ENCODE measurements at regions not wholly inside any gene's neighbourhood (a gene's known extent, or its start where the extent isn't known, plus 50 kb on each side); places are given as distances from the start of the nearest gene placed in this dataset.
A peak's percentile ranks its signal among the peaks of the same experiment; 100 is the strongest.

- Histone ChIP-seq H3K9me3 (ENCODE audit: control insufficient read depth in 2 of 3, low read length in 3 of 3) (no peaks in the 10 kb centered on the region), H3K27me3 (ENCODE audit: control insufficient read depth in 2 of 2, insufficient read depth in 2 of 2, low read length in 2 of 2) (no peaks in the 10 kb centered on the region), H3K4me3 (ENCODE audit: low read length) (no peak overlapping the region), H3K27ac (ENCODE audit: low read depth, low read length) (no peak overlapping the region), H3K4me1 (ENCODE audit: control insufficient read depth in 2 of 2, insufficient read depth in 2 of 2, low read length in 2 of 2) (peaks cover 0 to 11% of the 10 kb centered on the region in 2 donors), H3K36me3 (ENCODE audit: control insufficient read depth in 2 of 3, insufficient read depth in 3 of 3, low read length in 3 of 3) (no peaks in the 10 kb centered on the region)
- POLR2A ChIA-PET, result interaction anchor here (0.6 kb wide), 2 partner anchors 15 to 93 kb away, joined by 3 read pairs; no protein-coding TSS in a partner anchor
- H3K4me1 Mint-ChIP-seq, result peaks cover 11 to 22% (median 19%) of the 10 kb centered on the region in 7 donors
- intact Hi-C loops (cut with micrococcal nuclease), result no loop called here
- H3K4me3 Mint-ChIP-seq, result no peak overlapping the region
- no peak overlapping the region for H3K27ac Mint-ChIP-seq
- H3K27me3 Mint-ChIP-seq, result peaks cover 0 to 3% (median 0%) of the 10 kb centered on the region in 5 donors
- ATAC-seq (no peak), DNase-seq (no peak)
- H3K36me3 Mint-ChIP-seq, result no peaks in the 10 kb centered on the region
- peaks cover 0 to 1% (median 0%) of the 10 kb centered on the region in 11 donors for H3K9me3 Mint-ChIP-seq
- CTCF ChIA-PET, result no interaction called here
Measured at GRCh38 chr4:184550476-184550875, 76.1 kb upstream of the IRF2 start.

DNA sequence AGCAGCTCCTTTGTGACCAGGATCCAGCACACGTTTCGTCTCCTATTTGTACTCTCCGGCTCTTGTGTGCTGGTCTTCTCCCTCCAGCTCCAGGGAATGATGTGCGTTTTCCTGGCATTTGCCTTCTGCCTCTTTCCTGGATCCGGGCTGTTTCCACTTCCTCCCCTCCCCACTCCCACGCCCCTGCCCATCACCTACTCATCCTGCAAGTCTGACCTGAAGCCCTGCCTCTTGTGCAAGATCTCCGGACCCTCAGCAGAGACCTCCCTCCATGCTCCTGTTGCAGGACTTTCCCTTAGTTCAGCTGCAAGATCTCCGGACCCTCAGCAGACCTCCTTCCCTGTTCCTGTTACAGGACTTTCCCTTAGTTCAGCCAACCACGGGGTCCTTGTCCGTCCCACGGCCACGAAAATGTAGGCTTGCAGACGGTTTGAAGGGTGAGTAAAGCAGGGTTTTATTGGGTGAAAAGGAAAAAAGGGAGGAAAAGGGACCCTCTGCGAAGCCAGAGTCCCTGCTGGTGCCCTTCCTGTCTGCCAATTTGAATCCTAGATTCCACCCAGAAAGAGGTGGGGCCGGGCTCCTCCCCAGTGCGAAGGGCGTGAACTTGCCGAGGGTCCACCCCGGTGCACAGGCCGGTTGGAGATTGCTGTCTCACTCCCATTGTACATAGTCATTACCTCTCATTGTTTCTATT, 74.4 kb upstream of the IRF2 start:
- POLR2A ChIA-PET, result no interaction called here
- intact Hi-C loops (cut with micrococcal nuclease), result no loop called here
- Histone ChIP-seq H3K4me1 (ENCODE audit: control insufficient read depth in 2 of 2, insufficient read depth in 2 of 2, low read length in 2 of 2) (peaks cover 0 to 11% of the 10 kb centered on the region in 2 donors), H3K9me3 (ENCODE audit: control insufficient read depth in 2 of 3, low read length in 3 of 3) (no peaks in the 10 kb centered on the region), H3K4me3 (ENCODE audit: low read length) (no peak overlapping the region), H3K27me3 (ENCODE audit: control insufficient read depth in 2 of 2, insufficient read depth in 2 of 2, low read length in 2 of 2) (no peaks in the 10 kb centered on the region), H3K27ac (ENCODE audit: low read depth, low read length) (no peak overlapping the region), H3K36me3 (ENCODE audit: control insufficient read depth in 2 of 3, insufficient read depth in 3 of 3, low read length in 3 of 3) (no peaks in the 10 kb centered on the region)
- DNase-seq, result no peak
- ATAC-seq, result no peak
- peak overlapping the region in 5 of 9 donors; percentile 38 to 89 (median 64) for H3K27ac Mint-ChIP-seq
- CTCF ChIA-PET, result interaction anchor here (0.6 kb wide), 1 partner anchor 591 kb away, joined by 3 read pairs; no protein-coding TSS in a partner anchor
- peaks cover 11 to 22% (median 19%) of the 10 kb centered on the region in 7 donors for H3K4me1 Mint-ChIP-seq
- H3K4me3 Mint-ChIP-seq, result peak overlapping the region in 6 of 10 donors; percentile 39 to 60 (median 50)
- H3K27me3 Mint-ChIP-seq, result peaks cover 0 to 3% (median 0%) of the 10 kb centered on the region in 5 donors
- peaks cover 0 to 1% (median 0%) of the 10 kb centered on the region in 11 donors for H3K9me3 Mint-ChIP-seq
- no peaks in the 10 kb centered on the region for H3K36me3 Mint-ChIP-seq

- Mint-ChIP-seq H3K9me3 (peaks cover 0 to 1% (median 0%) of the 10 kb centered on the region in 11 donors), H3K4me3 (peak overlapping the region in 7 of 10 donors; percentile 17 to 60 (median 49)), H3K36me3 (no peaks in the 10 kb centered on the region), H3K27me3 (peaks cover 0 to 3% (median 0%) of the 10 kb centered on the region in 5 donors), H3K4me1 (peaks cover 11 to 22% (median 19%) of the 10 kb centered on the region in 7 donors), H3K27ac (peak overlapping the region in 4 of 9 donors; percentile 38 to 89 (median 67))
- intact Hi-C loops (cut with micrococcal nuclease), result no loop called here
- DNase-seq (peak in 1 of 9 donors; percentile 16), ATAC-seq (no peak)
- ChIA-PET POLR2A (no interaction called here), CTCF (no interaction called here)
- Histone ChIP-seq H3K36me3 (ENCODE audit: control insufficient read depth in 2 of 3, insufficient read depth in 3 of 3, low read length in 3 of 3) (no peaks in the 10 kb centered on the region), H3K27ac (ENCODE audit: low read depth, low read length) (no peak overlapping the region), H3K4me3 (ENCODE audit: low read length) (no peak overlapping the region), H3K4me1 (ENCODE audit: control insufficient read depth in 2 of 2, insufficient read depth in 2 of 2, low read length in 2 of 2) (peaks cover 0 to 11% of the 10 kb centered on the region in 2 donors), H3K27me3 (ENCODE audit: control insufficient read depth in 2 of 2, insufficient read depth in 2 of 2, low read length in 2 of 2) (no peaks in the 10 kb centered on the region), H3K9me3 (ENCODE audit: control insufficient read depth in 2 of 3, low read length in 3 of 3) (no peaks in the 10 kb centered on the region)
Measured at GRCh38 chr4:184548316-184548647, 73.9 kb upstream of the IRF2 start.

DNA sequence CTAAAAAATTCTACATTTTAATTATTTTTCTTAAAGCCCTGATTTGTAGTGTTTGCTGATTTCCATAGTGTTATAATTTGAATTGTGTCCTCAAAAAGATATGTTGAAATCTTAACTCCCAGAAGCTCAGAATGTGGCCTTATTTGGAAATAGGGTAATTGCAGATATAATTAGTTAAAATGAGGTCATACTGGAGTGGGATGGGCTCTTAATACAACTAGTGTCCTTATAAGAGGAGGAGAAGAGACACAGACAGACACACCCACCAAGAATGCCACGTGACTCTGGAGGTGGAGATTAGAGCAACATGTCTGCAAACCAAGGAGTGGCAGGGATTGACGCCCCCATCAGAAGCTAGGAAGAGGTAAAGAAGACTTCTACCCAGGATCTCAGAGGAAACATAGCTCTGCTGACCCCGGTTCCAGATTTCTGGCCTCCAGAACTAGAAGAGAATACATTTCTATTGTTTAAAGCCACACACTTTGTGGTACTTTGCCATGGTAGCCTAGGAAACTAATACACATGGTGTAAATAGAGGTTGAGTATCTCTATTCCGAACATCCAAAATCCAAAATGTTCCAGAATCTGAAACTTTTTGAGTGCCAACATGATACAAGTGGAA, 70.5 kb upstream of the IRF2 start:
- ChIA-PET POLR2A (no interaction called here), CTCF (interaction anchor here (0.6 kb wide), 1 partner anchor 296 kb away, joined by 3 read pairs; no protein-coding TSS in a partner anchor)
- Mint-ChIP-seq H3K36me3 (no peaks in the 10 kb centered on the region), H3K9me3 (peaks cover 0 to 1% (median 0%) of the 10 kb centered on the region in 11 donors), H3K27ac (peak overlapping the region in 1 of 9 donors; percentile 15), H3K4me1 (peaks cover 11 to 22% (median 19%) of the 10 kb centered on the region in 7 donors), H3K4me3 (no peak overlapping the region), H3K27me3 (no peaks in the 10 kb centered on the region)
- no peaks in the 10 kb centered on the region for H3K36me3 ChIP-seq (ENCODE audit: control insufficient read depth in 2 of 3, insufficient read depth in 3 of 3, low read length in 3 of 3)
- no peaks in the 10 kb centered on the region for H3K27me3 ChIP-seq (ENCODE audit: control insufficient read depth in 2 of 2, insufficient read depth in 2 of 2, low read length in 2 of 2)
- ATAC-seq (no peak), DNase-seq (no peak)
- peaks cover 0 to 11% of the 10 kb centered on the region in 2 donors for H3K4me1 ChIP-seq (ENCODE audit: control insufficient read depth in 2 of 2, insufficient read depth in 2 of 2, low read length in 2 of 2)
- no peak overlapping the region for H3K27ac ChIP-seq (ENCODE audit: low read depth, low read length)
- no peak overlapping the region for H3K4me3 ChIP-seq (ENCODE audit: low read length)
- intact Hi-C loops (cut with micrococcal nuclease), result no loop called here
- no peaks in the 10 kb centered on the region for H3K9me3 ChIP-seq (ENCODE audit: control insufficient read depth in 2 of 3, low read length in 3 of 3)

GRCh38 chr4:184541907-184542306, 67.6 kb upstream of the IRF2 start:
- H3K4me1 ChIP-seq (ENCODE audit: control insufficient read depth in 2 of 2, insufficient read depth in 2 of 2, low read length in 2 of 2), result no peaks in the 10 kb centered on the region
- H3K27ac Mint-ChIP-seq, result no peak overlapping the region
- no peak overlapping the region for H3K27ac ChIP-seq (ENCODE audit: low read depth, low read length)
- ATAC-seq (no peak), DNase-seq (no peak)
- H3K9me3 Mint-ChIP-seq, result no peaks in the 10 kb centered on the region
- CTCF ChIA-PET, result no interaction called here
- H3K36me3 ChIP-seq (ENCODE audit: control insufficient read depth in 2 of 3, insufficient read depth in 3 of 3, low read length in 3 of 3), result peaks cover 0 to 3% (median 0%) of the 10 kb centered on the region in 3 experiments
- no peaks in the 10 kb centered on the region for H3K9me3 ChIP-seq (ENCODE audit: control insufficient read depth in 2 of 3, low read length in 3 of 3)
- POLR2A ChIA-PET, result no interaction called here
- no peaks in the 10 kb centered on the region for H3K27me3 ChIP-seq (ENCODE audit: control insufficient read depth in 2 of 2, insufficient read depth in 2 of 2, low read length in 2 of 2)
- no peak overlapping the region for H3K4me3 ChIP-seq (ENCODE audit: low read length)
- peaks cover 6 to 19% (median 13%) of the 10 kb centered on the region in 7 donors for H3K4me1 Mint-ChIP-seq
- no peaks in the 10 kb centered on the region for H3K27me3 Mint-ChIP-seq
- intact Hi-C loops (cut with micrococcal nuclease), result loop anchor here in 1 of 2 donors (2.0 kb wide), 1 partner anchor 43 kb away; no protein-coding TSS in a partner anchor
- H3K4me3 Mint-ChIP-seq, result no peak overlapping the region
- H3K36me3 Mint-ChIP-seq, result no peaks in the 10 kb centered on the region

DNA sequence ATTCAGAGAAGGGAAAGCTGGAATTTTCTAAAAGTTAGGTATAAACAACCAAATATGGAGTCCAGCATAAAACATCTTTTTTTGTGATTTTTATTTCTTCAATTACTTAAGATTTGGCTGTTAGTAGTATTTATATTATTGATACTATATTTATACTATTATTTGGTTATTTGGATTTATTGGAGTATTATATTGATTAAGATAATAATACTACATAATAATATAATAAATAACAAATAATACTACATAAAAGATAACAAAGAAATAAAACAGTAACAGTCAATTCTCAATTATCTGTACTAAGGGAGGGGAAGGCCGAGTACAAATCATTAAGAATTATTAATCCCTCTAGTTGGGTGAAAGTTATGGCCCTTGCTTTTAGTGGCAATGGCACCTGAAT, 66.0 kb upstream of the IRF2 start:
- intact Hi-C loops (cut with micrococcal nuclease), result loop anchor here in 1 of 2 donors (2.0 kb wide), 1 partner anchor 44 kb away; no protein-coding TSS in a partner anchor
- no peak for DNase-seq
- H3K27ac Mint-ChIP-seq, result no peak overlapping the region
- peaks cover 18 to 33% (median 28%) of the 10 kb centered on the region in 7 donors for H3K4me1 Mint-ChIP-seq
- ATAC-seq, result no peak
- peaks cover 5 to 9% of the 10 kb centered on the region in 2 donors for H3K4me1 ChIP-seq (ENCODE audit: control insufficient read depth in 2 of 2, insufficient read depth in 2 of 2, low read length in 2 of 2)
- no peaks in the 10 kb centered on the region for H3K27me3 Mint-ChIP-seq
- peaks cover 0 to 3% (median 0%) of the 10 kb centered on the region in 3 experiments for H3K36me3 ChIP-seq (ENCODE audit: control insufficient read depth in 2 of 3, insufficient read depth in 3 of 3, low read length in 3 of 3)
- H3K9me3 ChIP-seq (ENCODE audit: control insufficient read depth in 2 of 3, low read length in 3 of 3), result no peaks in the 10 kb centered on the region
- CTCF ChIA-PET, result interaction anchor here (0.8 to 1.5 kb wide), 2 partner anchors 276 to 280 kb away, joined by 3 to 7 read pairs; no protein-coding TSS in a partner anchor
- H3K4me3 Mint-ChIP-seq, result no peak overlapping the region
- H3K9me3 Mint-ChIP-seq, result no peaks in the 10 kb centered on the region
- no peaks in the 10 kb centered on the region for H3K36me3 Mint-ChIP-seq
- H3K27ac ChIP-seq (ENCODE audit: low read depth, low read length), result no peak overlapping the region
- no peak overlapping the region for H3K4me3 ChIP-seq (ENCODE audit: low read length)
- POLR2A ChIA-PET, result interaction anchor here (0.8 to 2.0 kb wide), 4 partner anchors 63 to 276 kb away, joined by 4 to 6 read pairs (median 6); partner anchors contain the start of gene IRF2
- H3K27me3 ChIP-seq (ENCODE audit: control insufficient read depth in 2 of 2, insufficient read depth in 2 of 2, low read length in 2 of 2), result no peaks in the 10 kb centered on the region
